ENCODE measurements at regions not wholly inside any gene's neighbourhood (a gene's known extent, or its start where the extent isn't known, plus 50 kb on each side); places are given as distances from the start of the nearest gene placed in this dataset.
A peak's percentile ranks its signal among the peaks of the same experiment; 100 is the strongest.

GRCh38 chr3:13718436-13718835 is 161.4 kb downstream of the WNT7A start:
- Mint-ChIP-seq H3K36me3 (no peaks in the 10 kb centered on the region), H3K9me3 (peaks cover 13% of the 10 kb centered on the region), H3K4me3 (no peak overlapping the region), H3K27me3 (no peaks in the 10 kb centered on the region), H3K27ac (peak overlapping the region; percentile 84), H3K4me1 (ENCODE audit: unreplicated experiment) (no peaks in the 10 kb centered on the region)
- TF ChIP-seq CTCF (conservative IDR thresholded peaks at IDR 0.05): no peak
- DNase-seq (ENCODE audit: extremely low spot score, unreplicated experiment): peak; percentile 57

- DNase-seq (ENCODE audit: extremely low spot score, unreplicated experiment): no peak
Measured at GRCh38 chr3:13718000-13718399, 161.9 kb downstream of the WNT7A start.

GRCh38 chr3:13717222-13717895 is 162.5 kb downstream of the WNT7A start:
- Mint-ChIP-seq H3K4me1 (ENCODE audit: unreplicated experiment) (no peaks in the 10 kb centered on the region), H3K9me3 (peaks cover 7% of the 10 kb centered on the region)
- no peak for DNase-seq (ENCODE audit: extremely low spot score, unreplicated experiment)

More at GRCh38 chr3:13718000-13718399, 161.9 kb downstream of the WNT7A start:
- no peaks in the 10 kb centered on the region for H3K36me3 Mint-ChIP-seq
- no peak for TF ChIP-seq CTCF (conservative IDR thresholded peaks at IDR 0.05)
- H3K27me3 Mint-ChIP-seq: no peaks in the 10 kb centered on the region
- H3K27ac Mint-ChIP-seq: peak overlapping the region; percentile 84
- H3K9me3 Mint-ChIP-seq: peaks cover 13% of the 10 kb centered on the region
- no peak overlapping the region for H3K4me3 Mint-ChIP-seq
- H3K4me1 Mint-ChIP-seq (ENCODE audit: unreplicated experiment): no peaks in the 10 kb centered on the region

GRCh38 chr3:13716540-13717221 is 163.2 kb downstream of the WNT7A start:
- Mint-ChIP-seq H3K36me3 (no peaks in the 10 kb centered on the region), H3K27me3 (peaks cover 8% of the 10 kb centered on the region), H3K4me1 (ENCODE audit: unreplicated experiment) (no peaks in the 10 kb centered on the region), H3K27ac (peak overlapping the region; percentile 41), H3K9me3 (peaks cover 11% of the 10 kb centered on the region), H3K4me3 (peak overlapping the region; percentile 12)
- no peak for TF ChIP-seq CTCF (conservative IDR thresholded peaks at IDR 0.05)
- DNase-seq (ENCODE audit: extremely low spot score, unreplicated experiment): no peak

More at GRCh38 chr3:13717222-13717895, 162.5 kb downstream of the WNT7A start:
- H3K4me3 Mint-ChIP-seq: peak overlapping the region; percentile 45
- no peaks in the 10 kb centered on the region for H3K36me3 Mint-ChIP-seq
- TF ChIP-seq CTCF (conservative IDR thresholded peaks at IDR 0.05): no peak
- H3K27me3 Mint-ChIP-seq: peaks cover 2% of the 10 kb centered on the region
- H3K27ac Mint-ChIP-seq: peak overlapping the region; percentile 84

- no peak overlapping the region for H3K4me3 Mint-ChIP-seq
- peaks cover 18% of the 10 kb centered on the region for H3K9me3 Mint-ChIP-seq
- no peak overlapping the region for H3K27ac Mint-ChIP-seq
- H3K27me3 Mint-ChIP-seq: peaks cover 16% of the 10 kb centered on the region
- peak; percentile 18 for DNase-seq (ENCODE audit: extremely low spot score, unreplicated experiment)
- no peak for TF ChIP-seq CTCF (conservative IDR thresholded peaks at IDR 0.05)
- no peaks in the 10 kb centered on the region for H3K36me3 Mint-ChIP-seq
- no peaks in the 10 kb centered on the region for H3K4me1 Mint-ChIP-seq (ENCODE audit: unreplicated experiment)
Measured at GRCh38 chr3:13715961-13716360, 163.9 kb downstream of the WNT7A start.

Measured in type B pancreatic cell (in vitro differentiated cells).